RPMI7951 (cell line): ENCODE measurements at regions not wholly inside any gene's neighbourhood (a gene's known extent, or its start where the extent isn't known, plus 50 kb on each side); places are given as distances from the start of the nearest gene placed in this dataset.
A peak's percentile ranks its signal among the peaks of the same experiment; 100 is the strongest.

Source experiments
- DNase-seq: peaks from one replicate; pipeline ENCODE4 v3.0.0-alpha.2; 2012; ENCODE audit warnings: low read depth

DNA sequence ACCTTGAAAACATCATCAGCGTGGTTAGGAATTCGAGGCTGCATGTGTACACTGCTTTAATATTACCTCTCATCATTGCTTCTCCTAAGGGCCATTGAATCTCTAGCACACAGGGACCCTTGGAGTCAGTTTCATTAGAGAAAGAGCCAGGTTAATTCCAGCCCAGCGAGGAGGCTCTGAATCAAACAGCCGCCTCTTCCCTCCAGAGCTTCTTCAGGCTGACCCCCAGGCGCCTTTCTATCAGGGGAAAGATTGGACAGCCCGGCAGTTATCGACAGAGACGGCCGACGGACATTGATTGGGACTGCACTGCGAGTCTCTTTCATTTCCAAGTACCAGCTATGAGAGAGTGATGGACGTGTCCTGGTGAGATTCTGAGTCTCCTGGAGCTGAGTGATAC is 159.2 kb downstream of the ANKRD60 start:
- no peak for DNase-seq

DNA sequence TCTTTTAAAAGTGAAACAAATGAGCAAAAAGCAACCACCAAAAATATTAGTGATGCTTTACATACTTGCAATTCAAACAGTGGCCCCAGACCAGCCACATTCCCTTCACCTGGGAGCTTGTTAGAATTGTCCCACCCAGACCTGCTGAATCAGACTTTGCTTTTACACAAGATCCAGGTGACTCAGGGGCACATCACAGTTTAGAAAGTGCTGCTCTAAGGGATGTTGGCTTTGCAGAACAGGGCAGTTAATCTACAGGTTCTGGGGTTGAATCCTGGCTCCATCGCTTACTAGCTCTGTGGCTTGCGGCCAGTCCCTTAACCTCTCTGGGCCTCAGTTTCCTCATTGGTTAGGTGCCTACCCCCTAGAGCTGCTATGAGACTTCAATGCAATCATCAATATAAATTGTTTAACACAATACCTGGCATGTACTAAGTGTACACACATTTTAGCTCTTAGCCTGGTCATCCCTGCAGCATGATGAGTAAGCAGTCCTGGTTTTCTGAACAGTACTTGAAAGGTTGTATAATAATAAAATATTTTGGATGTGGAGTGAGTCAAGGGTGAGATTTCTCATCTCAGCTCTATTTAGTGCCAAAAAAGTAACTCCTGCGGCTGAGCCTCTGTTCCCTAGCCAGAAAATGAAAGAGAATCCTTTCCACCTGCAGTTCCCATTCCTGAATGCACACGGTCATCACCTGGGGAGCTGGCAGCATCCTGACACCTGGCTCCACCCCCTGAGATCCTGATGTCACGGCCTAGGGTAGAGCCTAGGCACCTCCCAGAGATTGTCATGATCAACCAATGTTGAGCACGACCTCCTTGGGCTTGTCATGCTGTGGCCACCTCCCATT is 162.7 kb downstream of the ANKRD60 start:
- DNase-seq = peak; percentile 61

DNA sequence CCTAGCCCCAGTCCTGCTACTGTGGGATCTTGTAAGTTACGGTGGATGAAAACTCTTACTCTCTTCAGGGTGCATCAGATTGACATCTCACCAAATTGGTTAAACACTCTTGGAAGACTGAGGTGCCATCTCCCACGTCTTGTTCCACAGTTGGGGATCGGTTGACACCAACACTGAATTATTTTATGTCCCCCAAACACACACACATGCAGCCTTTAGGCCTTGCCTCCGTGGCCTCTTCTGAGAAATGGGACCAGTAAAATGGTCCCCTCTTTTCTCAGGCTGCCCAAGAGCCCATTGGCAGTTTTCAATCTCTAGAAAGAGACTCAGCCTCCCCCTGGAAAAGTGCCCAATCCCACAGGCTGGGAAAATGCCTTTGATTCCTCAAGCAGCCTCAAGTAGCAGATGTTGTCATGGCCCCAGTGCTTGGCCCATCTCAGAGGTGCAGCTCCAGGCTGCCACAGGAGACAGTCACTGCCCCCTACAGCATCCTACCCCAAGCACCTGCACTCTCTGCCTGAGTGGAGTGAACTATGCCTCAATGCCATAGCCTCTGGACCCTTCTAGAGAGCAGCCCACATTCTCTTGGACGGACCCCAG is 163.9 kb downstream of the ANKRD60 start:
- no peak for DNase-seq

DNA sequence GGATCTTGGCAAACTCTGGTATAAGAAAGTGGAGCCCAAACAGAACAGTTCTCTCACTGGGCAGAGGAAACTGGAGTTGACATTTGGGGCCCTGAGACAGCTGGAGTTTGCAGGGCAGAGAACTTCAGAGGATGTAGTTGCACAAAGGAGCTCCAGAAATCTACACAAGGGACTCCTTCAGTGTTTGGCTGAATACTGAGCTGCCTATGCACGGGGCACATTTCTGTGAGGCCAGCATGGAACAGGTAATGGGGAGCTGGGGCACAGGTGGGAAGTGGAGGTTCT is 169.3 kb downstream of the ANKRD60 start:
- no peak for DNase-seq

DNA sequence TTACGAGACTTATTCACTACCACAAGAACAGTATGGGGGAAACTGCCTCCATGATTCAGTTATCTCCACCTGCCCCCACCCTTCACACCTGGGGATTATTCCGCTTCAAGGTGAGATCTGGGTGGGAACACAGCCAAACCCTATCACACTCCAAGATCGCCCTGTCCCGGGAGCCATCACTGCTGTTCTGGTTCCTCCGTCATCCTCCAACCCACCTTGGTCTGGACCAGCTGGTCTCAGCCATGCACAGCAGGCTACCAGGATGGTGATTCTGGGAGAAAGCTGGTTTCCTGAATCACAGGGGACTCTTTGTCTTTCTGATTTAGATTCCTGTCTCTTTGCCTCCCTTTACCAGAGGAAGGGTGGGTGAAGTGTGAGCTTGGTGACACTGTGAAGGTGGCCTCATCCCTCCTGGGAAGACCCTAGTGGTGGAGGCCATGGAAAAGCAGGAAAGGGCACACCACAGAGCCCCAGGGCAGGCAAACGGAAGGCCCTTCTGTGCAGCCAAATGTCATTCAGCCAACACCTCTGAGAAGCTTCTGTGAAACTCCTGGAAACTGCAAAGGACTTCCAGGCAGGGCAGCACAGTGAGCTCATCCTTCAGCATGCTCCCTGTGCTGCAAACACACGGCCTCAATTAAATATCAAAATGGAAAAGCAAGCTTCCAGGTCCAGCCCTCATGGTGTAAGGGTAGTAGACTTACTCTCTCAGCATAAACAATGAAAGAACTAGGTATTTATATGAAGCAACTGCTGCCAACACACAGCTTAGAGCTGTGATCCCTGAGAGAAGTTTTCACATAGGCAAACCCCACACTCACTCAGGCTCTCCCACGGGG is 169.8 kb downstream of the ANKRD60 start:
- DNase-seq = no peak

DNA sequence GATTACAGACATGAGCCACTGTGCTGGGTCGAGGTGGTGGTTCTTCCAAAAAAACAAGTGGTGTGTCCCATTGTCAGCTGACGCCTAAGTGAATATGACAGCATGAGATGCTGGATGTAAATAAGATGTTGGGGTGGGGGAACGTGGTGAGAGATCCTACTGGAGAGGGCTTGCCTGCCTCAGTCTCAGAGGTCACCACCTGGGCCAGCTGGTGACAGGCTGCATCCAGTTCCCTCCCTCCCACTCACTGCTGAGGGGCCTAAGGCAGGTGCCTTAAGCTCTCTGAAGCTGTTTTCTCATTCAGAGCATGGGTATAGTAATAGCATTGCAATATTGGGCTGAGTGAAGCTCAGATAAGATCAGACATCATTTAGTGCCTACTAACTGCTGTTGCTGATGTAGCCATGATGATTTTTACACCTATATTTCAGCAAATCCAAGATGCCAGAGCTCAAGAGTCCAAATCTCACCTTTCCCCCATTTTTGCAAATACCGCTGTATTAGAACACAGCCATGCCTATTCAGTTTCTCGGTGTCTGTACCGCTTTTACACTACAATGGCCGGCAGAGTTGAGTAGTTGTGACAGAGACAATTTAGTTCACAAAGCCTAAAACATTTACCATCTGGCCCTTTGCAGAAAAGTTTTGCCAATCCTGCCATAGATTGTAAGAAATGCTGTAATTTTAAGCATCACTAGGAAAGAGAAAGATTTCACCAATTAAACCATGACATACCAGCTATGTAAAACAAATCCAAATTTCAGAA is 171.3 kb downstream of the ANKRD60 start:
- DNase-seq = no peak

DNA sequence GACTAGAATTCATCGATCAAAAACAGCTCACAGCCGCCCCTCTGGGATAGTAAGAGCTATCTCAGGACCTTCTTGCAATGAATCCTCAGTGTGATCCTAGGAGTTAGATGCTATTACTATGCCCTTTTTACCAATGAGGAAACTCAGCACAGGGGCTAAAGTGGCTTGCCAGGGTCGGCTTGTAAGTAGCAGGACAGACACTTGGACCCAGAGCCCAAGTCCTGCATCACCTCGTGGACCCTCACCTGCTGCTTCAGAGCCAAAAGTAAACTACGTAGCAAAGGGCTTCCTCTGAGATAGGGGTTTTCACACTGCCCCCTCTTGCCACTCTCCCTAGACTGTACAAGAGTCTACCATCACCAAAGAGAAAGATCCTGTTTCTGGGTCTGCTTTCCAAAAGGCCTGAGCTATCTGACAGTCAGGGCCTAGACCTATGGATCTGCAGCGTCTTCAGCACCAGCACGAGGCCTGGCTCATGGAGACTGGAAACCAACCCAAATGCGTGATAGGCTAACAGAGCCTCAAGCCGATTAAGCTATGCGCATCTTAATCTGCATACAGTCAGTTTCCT is 172.3 kb downstream of the ANKRD60 start:
- no peak for DNase-seq

DNA sequence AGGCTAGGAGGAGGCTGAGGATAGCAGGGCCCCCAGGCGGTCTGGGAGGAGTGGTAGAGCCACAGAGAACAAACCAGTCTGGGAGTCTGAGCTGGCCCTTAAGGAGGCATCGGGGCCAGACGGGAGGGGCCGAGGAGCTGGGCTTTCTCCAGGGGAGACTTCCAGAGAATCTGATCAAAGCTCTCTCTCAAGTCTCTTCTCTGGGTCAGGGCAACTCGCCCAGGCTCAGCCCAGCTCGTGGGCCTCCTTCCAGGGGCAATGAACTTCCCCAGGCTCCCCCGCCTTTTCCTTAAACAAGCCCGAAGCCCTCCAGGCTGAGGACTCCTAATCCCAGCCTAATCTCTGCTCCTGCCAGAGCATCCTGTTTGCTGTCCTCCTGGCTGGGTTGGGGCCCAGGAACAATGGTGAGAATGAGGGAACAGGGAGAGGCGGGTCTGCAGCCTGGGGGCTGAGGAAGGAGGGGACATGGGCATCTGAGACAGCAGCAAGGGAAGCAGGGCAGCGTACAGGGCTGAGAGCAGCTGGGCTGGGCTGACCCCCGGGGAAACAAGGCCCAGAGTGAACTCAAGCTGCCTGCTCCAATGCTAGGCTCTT is 173.6 kb downstream of the ANKRD60 start:
- DNase-seq = peak; percentile 84

DNA sequence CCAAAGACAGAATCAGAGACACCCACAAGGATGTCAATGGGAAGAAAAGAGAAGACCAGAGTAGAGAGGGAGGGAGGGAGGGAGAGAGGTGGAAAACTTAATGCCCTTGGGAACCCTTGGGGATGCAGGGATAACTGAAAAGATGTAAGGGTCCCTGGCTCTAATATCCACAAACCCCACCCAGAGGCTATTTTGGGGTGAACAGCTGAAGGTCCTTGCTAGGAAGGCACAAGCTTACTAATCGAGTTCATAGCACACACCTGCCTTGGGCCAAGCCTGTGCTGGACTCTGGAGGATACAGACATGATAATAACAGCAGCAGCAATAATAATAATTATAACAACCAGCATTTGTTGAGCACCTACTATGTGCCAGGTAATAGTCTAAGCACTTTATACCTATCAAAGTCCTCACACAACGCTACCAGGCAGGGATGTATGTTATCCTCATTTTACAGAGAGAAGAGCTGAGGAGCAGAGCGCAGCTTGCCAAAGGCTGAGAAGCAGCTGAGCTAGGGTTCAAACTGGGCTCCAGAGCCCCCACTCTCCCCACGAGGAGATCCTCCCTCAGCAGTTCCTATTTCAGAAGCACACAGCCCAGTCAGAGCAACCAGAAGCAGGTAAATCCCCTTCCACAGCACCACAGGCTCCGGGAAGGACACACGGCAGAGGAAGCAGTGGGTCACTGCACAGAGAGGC is 174.2 kb downstream of the ANKRD60 start:
- DNase-seq = no peak

DNA sequence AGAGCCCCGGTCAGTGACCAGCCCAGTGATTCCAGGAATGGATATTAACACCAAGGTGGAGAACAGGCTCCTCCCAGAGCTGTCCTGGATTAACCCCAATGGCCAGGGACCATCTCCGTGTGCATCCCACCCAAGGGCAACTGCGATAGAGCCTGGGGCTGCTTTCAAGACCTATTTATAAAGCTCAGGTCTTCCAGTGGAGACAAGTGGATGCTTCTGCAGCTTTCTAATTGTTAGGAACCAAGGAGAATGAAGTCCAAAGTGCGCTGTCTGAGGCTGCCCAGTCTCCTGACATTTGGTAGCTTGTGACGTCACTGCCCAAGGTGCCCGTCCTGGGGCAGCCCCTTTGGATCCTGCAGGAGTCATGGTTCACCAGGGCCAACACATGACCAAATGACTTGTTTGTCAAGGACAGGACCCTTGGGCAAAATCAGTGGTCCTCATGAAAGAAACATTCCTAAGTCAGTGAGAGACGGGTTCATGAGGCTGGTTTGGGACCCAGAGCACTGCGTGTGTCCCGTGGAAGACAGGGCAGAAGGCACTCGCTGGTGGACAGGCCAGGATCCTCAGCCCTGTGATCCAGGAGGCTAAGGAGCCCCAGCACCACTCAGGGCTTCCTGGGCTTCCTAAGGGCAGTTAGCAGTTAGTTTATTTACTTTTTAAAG is 174.9 kb downstream of the ANKRD60 start:
- DNase-seq = no peak

DNA sequence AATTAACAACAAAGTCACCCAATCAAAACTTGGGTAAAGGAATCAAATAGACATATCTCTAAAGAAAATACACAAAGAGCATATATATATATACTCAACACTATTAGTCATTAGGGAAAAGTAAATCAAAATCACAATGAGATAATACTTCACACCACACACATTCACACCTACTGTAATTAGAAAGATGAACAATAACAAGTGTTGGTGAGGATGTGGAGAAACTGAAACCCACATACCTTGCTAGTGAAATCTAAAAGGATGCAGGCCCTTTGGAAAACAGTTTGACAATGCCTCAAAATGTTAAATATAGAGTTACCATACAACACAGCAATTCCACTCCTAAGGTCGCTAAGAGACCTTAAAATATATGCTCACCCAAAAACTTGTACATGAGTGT is 177.1 kb downstream of the ANKRD60 start:
- DNase-seq = no peak

DNA sequence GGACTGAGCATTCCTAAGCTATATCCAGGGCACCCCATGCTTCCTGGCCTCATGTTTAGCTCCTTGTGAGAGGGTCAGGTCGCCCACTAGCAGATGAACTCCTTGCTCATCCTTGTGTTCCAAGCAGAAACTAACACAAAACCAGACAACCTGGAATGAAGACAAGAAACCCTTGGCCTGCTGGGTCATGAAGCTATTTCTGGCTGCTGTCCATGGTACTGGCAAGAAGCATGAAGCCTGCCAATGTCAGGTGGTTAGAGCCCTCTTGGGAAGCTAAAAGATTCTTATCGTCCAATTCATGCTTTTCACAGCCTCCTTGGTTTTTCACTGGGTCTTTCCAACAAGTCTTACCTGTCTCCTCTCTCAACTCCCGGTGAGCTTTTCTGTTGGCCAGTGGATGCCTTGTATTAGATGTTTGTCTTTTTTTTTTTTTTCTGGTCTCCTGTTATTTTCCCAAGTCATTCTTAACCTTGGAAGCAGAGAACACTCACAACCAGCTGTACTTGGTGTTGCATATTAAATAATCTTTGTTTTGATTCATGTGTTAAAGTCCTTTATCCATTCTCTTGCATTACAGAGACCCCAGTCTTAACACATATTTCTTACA is 180.3 kb downstream of the ANKRD60 start:
- DNase-seq = peak; percentile 92

DNA sequence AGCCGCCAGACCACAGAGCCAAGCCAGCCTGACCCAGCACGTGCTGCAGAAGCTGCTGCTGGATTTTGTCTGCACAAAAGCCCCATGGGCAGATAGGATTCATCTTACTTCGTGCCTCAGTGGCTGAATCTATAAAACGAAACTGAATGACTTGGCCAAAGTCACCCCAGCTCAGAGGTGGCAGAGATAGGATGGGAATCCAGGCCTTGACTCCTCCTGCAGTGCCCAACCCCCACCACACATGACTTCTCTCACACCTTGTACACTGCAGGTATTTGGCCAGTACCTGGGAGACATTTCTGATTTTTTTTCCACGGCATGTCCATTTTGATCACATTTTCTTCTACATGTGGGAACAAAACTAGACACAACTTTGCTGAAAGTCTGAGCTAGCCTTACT is 182.1 kb downstream of the ANKRD60 start:
- peak; percentile 38 for DNase-seq

DNA sequence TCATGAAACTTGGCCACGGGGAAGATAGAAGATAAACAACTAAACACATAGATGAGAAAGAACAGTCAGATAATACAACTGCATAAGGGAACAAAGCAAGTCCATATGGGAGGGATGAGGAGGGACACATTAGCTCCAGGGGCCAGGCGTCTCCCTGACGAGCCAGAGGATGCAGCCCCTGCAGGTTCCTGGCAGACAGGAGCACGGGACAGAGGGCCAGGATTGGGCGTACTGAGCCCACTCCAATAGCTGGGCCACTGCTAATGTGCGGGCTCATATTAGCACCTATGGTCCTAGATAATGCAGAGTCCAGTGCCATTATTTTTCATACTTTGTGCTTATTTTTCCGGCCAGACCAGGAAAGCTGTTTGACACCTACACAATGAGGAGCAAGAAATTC is 182.9 kb downstream of the ANKRD60 start:
- DNase-seq = no peak

DNA sequence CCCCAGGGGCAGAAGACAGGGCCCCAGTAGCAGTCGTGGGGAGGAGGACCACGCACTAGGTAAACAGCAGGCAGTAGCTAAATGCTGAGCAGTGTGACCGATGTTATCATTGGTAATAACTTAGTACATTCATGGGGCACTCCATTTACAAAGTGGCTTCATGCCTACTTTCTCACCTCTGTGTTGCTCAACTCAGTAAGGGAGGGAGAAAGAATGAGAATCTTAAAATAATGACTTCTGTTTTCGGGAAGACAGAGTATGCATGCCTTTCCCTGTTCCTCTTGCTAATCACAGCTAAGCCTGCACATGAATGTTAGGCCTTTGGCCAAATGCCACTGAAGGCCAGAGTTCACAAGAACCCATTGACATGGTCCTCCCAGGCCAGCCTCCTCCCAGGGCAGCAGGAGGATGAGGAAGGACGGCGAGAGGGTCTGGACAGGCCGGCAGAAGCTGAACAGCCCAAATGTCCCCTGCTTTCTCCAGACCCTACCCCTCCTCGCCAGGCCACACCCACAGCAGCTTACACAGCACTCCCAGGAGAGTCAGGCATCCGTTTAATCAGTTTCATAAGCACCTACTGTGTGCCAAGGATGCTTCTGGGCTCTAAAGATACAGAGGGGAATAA is 183.4 kb downstream of the ANKRD60 start:
- no peak for DNase-seq

DNA sequence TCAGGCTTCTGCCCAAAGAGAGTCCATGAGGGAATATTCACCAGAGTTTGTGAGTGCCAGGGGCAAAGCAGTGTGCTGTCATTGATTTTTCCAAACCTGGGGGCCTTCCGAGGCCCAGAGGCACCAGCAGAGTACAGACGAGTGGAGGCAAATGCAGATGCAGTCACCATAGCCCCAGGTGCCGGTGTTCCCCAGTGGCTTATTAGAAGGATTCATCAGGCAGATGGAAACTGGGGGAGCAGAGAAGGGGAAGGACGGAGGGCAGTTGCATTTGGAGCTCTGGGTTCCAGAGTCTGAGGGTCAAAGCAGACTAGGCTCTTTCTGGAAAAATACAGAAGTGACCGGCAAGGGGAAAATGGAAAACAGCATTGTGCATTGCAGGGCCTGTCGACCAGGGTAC is 184.2 kb downstream of the ANKRD60 start:
- DNase-seq = no peak

DNA sequence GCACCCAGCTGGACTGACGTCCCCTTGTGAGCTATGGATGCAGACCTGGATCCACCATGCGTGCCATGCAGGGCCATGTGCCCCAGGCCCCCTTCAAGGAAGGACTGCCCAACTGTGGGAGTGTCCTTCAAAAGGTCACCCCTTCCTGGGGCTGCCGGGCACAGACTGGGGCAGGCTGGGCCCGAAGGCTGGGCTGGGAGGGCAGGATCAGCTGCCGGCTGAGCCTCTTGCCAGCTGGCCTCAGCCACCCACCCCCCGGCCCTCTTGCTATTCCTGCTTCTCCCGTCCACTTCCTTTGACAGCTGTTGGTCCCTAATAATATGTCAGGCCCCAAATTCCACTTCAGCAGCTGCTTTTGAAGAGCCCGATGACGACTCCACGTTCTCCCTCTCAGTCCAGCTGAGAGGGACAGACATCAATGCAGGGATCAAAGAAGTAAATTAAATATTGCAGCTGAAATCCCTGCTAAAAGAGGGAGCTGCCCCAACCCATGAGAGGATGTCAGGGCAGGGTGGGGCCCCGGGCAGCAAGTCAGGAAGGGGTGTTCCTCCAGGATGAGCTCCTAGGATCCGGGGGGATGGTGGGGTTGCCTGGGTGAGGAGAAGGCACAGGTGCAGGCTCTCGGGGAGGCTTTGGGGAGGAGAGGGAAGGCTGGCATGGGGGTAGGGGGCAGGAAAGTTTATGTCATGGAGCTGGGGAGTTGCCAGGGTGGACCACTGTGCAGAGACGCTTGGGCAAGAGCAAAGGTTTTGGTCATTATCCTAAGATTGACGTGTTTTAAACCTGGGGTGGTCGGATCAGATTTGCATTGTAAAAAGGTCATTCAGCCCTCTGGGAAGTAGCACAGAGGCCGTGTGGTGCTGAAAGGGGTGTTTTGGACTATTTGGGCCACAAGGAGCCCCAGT is 185.0 kb downstream of the ANKRD60 start:
- no peak for DNase-seq

DNA sequence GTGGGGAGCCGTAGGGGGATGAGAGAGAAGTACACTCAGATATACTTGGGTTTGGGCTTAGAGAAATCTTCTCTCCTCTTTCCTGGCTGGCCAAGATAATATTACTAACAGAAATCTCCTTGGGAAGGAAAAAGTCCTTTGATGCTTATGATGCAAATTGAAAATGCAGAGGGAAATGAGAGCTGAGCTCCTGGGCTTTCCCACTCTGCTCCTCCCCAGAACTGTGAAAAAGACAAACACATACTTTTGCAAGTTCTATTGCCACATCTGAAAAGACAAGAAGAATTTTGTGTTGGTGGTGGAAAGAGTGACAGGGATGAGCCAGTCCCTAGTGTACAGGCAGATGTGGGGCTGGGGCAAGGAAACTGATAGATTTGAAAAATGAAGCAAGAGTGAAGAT is 185.9 kb downstream of the ANKRD60 start:
- no peak for DNase-seq
